NCI-H1105 treated with DMSO at 0.1 percent for 48 hours (cell line): ENCODE measurements at regions not wholly inside any gene's neighbourhood (a gene's known extent, or its start where the extent isn't known, plus 50 kb on each side); places are given as distances from the start of the nearest gene placed in this dataset.

ENCODE experiments used
- DNase-seq: peaks from one replicate; lab custom pipeline; 2025; lab: John Stamatoyannopoulos, UW

DNA sequence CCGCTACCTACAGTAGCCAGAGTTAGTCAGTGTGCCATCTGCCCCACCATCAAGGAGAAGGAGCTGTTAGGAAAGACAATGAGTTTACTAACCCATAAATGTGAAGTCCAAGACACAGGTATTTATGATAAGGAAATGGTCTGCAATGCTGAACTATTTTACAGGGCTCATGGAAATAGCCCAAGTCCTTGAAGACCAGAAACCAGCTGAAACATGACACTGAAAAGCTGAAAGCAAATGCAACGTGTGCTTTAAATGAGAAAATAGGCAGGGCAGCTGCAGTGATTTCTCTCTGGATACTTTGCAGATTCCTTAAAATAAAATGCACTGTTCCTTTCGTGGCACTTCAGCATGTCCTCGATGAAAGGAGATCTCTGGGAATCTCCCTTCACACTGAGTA is 256.4 kb upstream of the TCF4 start:
- no peak for DNase-seq

DNA sequence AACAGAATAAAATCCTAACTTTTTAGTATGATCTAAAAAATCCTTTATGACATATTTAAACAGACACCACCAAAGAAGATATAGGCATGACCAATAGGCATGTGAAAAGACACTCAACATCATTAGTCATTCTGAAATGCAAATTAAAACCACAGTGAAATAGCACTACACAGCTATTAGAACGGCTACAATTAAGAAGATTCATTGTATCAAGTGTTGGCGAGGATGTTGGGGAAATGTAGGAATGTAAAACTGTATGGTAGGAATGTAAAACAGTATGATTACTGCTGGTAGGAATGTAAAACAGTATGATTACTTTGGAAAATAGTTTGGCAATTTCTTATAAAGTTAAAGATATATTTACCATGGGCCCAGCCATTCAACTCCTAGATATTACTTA is 253.3 kb upstream of the TCF4 start:
- DNase-seq, result no peak

DNA sequence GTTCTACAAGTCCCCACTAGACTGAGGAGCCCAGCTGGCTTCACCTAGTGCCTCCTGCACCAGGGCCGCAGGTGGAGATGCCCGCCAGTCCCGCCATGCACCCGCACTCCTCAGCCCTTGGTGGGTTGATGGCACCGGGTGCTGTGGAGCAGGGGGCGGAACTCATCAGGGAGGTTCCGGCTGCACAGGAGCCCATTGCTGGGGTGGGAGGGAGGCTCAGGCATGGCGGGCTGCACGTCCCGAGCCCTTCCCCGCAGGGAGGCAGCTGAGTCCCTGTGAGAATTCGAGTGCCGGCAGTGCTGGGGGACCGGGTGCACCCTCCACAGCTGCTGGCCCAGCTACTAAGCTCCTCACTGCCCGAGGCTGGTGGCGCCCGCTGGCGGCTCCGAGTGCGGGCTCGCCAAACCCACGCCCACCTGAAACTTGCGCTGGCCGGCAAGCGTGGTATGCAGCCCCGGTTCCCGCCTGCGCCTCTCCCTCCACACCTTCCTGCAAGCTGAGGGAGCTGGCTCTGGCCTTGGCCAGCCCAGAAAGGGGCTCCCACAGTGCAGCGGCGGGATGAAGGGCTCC is 252.7 kb upstream of the TCF4 start:
- no peak for DNase-seq

DNA sequence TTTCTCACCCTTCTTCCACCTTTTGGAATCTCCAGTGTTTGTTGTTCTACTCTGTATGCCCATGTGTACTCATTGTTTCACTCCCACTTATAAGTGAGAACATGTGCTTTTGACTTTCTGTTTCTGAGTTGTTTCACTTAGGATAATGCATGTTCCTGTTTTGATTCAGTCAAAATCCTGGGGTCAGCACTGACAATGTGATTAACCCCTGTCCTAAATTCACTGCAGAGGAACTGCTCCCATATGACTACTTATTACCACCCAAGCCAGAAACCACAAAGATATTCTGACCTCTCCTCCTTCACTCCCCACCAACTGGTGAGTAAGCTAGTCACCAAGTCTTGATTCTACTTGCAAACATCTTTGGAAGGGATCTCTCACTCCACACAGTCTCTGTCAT is 251.4 kb upstream of the TCF4 start:
- no peak for DNase-seq

DNA sequence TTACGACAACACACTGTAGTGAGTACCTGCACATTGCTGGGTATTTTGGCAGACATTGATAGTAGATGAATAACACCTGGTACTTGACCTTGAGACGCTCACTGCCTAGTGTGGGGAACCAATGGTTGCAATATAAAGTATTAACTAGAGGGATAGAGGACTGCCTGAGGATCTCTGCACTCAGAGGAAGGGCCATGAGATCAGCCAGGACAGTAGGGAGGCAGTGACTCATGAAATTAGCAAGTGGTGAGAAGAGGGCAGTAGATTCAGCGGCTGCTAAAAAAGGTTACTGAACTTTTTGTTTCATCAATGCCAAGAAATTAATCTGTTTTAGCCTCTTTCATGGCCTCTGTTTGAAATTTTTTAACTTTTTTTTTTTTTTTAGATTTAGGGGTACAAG is 250.8 kb upstream of the TCF4 start:
- no peak for DNase-seq

DNA sequence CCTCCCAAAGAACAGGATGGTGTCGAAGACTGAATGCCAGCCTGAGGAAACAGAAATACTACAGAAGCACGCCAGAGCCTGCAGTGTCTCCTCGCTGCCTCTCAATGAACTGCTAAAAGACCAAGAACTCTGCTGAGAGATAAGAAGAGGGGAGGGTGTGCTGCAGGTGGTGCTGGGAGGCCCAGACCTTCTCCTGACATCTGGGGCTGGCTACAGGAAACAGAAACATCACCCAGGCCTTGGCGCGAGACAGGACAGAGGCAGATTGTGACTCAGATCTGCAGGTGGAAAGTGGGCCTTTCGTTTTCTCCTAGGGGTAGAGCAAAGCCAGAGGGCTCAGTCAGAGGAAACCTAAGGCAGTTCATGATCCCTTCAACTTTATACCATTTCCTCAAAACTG is 250.3 kb upstream of the TCF4 start:
- DNase-seq, result no peak

DNA sequence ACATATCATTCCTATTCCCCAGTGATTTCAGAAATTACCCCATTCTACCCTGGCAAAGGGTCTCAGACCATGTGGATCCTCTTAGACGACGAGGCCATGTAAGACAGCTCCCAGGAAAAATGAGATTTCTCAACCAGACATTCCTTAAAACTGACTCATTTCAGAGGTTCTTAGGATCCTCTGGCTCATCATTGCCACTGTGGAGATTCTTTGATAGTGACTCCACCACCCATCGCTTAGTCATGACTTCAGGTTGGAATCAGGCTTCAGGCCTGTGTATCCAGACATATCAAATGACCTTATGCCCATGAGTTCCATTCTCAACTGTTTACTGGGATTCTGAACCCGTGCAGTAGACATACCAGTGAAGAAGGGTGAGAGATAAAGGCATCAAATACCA is 245.6 kb upstream of the TCF4 start:
- no peak for DNase-seq

DNA sequence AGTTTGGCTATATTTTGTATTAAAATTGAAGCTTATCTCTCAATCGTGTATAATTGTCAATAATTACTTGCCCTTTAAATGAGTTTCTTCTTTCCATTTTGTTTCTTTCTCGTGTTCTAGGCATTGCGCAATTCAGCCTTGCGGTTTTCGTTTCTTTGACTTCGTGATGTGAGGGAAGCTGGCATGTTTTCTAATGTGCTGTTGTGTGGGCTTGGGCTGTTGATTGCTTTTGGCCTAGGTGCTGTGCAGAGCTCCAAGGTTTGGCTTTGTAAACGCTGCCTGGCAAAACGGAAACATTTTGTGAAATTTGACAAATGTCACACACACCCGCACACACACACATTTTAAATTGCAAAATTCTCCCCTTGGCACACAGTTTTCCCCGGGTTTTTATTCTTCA is 242.6 kb upstream of the TCF4 start:
- DNase-seq, result no peak

DNA sequence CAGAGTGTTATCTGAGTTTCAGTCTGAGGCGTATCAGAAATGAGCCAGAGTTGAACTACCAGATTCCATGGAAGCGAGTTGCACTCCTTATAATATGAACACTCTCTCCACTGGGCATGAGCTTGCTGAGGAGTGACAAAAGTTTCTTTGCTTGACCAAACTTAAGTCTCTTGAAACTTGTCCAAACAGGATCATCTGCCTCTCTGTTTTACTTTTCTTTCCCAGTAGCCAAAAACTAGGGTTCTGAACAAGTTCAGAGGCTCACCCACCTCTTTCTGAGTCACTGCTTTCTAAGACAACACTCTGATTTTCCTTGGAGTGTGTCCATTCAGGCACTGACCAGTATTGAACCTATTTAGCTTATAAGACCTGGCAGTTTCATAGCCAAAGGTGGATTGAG is 233.2 kb upstream of the TCF4 start:
- no peak for DNase-seq

DNA sequence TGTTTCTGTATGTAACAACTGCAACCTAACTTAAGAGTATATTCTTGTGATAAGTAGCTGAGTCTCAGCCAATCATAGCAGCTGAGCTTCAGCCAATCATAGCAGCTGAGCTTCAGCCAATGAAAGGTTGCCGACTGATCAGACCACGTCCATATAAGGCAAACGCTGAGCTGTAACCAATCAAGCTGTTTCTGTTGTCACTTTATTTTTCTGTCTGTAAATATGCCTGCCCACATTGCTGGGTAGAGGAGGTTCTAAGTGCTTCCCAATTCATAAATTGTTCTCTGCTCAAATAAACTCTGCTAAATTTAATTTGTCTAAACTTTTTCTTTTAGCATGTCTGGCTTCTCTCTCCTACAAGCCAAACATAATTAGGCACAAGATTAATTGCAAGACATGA is 231.5 kb upstream of the TCF4 start:
- DNase-seq, result no peak

DNA sequence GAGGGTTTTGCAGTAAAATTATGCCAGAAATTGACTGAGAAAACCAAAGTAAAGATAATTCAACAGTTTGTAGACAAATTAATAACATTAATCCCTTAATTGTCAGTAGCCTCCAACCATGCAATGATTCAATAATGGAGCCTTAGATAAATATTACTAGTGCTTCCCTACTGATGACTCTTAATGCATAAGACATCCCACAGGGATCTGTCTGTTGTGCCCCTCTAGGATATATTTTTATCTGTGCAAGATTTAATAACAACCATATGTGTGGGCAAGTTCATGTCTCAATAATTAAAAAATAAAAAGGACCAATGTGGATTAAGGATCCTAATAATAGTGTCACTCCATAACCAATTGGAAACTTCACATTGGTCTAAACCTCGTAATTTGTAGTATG is 230.3 kb upstream of the TCF4 start:
- no peak for DNase-seq

DNA sequence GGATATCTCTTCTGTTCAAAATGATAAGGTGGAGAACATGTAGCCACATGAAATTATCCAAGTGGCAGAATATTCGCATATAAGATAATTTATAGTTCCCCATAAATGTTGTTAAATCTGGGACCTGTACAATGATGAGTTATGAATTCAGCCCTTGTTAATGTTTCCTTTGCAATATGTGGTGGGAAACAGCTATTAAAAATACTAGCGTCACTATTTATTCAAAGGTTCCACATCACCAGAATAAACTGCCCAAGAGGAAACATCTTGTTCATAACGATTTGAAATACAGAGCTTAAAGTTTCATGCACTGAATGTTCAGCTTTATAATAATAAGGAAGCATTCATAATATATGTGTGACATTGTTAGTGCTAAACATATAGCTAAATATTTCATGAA is 223.9 kb upstream of the TCF4 start:
- no peak for DNase-seq

DNA sequence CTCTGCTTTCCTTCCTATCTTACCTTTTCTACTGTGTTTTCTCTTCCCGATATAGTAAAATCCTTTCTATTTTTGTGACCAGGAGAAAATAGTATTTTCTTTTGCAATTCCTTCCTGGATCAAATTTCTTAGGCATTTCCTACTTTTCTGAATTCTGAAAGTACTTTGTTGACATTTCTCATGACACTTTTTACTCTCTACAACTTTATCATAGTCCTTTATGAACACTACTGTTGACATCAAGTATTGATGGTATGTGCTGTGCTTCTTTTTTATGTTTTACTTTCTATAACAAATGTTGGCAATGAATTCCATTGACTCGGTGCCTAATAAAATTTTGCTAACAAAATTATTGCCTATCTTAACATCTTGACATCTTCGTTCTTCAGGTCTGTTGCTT is 217.7 kb upstream of the TCF4 start:
- DNase-seq, result no peak

DNA sequence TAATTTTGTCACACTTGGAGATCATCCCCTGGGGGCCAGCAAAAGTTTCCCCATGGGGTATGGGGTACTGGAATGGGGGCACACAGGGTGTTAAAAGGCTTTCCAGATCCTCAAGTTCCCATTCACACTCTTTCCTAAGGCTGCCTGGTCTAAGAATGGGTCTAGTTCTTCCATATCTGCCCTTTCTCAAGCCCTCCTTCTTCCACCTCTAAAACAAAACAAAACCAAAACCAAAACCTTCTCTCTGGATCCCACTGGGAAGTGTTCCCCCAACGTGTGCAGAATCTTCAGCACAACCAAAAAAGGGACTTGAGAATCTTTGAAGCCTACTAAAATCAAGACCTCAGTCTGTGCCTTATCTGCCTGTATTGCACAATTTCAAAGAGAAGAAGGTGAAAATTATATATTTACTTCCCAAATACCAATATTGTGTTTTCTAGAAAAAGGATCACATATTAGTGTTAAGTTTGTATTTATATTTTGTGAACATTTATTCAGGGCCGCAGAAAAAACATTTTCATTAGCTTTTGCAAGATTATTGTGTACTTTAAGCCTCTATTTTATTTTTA is 207.2 kb upstream of the TCF4 start:
- no peak for DNase-seq

DNA sequence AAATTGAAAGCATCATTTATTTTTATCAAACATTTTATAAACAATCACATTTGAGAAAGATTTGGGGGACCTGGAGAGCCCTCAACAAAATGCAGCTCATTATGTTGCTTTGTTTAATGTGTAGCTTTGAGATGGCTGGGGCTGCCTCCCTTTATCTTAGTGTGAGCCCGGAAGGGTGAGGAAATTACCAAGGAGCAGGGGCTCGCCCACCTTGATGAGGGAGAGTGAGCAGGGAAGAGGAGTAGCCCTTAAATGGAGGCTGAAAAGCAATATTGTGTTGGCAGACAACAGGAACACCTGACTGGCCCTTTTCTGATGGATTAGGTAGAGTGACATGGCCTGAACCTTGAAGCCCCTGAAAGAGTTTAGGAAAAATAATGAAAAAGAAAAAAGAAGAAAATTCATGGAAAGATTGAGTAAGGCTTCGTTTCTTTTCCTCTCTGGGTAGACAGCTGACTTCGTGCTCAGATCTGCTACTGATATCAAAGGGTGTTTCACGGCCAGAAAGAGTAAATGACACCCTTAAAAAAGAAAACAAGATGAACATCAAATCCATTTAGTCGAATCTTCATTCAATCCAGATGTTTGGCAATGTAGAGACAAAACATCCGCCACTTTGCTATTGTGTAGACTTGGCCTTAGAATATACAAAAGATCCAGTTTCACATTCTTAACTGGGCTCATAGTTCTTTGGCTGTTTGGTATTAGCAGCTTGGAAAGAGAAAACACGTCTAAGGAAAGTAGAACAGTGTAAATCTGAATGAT is 206.5 kb upstream of the TCF4 start:
- no peak for DNase-seq

DNA sequence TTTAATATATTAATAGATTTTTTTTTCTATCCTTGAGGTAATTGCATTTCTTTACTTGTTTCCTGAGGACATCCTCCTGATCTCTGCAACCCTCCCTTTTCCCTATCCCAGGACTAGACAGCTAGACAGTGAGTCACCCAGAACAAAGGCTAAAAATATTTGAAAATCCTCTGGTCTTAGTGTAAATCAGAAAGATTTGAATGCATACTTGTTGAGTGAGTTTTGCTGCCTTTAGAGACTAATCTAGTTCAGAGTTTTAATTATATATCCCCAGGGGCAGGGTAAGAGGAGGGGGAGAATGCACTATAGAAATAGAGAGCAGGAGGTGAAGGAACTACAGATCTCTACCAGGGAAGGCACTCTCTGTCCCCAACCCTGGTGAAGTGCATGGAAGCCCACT is 202.3 kb upstream of the TCF4 start:
- DNase-seq, result no peak

DNA sequence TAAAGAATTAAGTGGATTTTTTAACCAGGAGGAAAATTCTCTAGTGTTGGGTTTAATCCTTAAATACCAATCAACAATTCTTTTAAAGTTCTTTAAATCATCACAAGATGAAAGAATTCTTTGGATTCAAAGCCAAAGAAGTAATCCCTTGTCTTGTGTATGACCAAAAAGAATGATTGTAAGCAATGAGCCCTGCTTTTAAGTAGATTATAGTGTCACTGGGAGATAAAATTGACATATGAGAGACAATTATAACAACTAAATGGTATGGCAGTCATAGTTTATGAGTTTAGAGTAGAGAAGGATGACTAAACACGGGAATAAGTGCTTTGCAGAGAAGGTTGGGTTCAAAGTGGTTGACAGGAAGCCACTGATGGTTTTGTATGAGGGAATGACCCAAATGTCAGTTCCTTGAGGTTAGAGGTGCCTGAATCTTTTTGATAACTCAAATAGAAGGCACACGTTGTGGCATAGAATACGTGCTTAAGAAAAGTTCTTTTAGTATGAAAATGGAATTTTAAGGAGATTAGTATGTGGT is 199.6 kb upstream of the TCF4 start:
- no peak for DNase-seq

DNA sequence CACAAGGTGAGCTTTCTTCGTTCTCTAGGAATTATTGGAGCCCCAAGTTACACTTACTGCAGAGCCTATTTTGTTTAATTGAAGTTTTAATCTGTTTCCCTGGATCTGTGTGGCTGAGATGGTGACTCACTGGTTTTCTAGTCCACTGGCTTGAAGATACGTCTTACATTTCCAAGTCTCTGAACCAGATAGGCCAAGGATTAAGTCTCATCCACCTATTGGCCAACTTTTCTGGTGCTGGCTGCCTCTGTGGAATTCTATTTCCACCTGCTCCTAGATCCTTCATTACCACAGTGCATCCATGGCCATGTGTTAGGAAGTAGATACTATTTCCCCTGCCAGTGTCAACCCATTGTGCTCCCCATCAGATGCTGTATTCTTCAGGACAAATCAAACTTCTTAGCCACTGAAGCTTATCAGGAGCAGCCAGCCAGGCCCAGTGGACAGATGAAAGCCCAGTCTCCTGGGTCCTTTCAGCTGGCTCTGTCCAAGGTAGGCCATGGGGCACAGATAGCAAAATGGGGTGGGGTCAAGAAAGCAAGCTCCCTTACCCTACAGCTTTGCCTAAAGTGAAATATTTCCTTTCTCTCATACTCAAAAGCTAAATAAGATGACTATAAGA is 198.8 kb upstream of the TCF4 start:
- DNase-seq, result no peak

DNA sequence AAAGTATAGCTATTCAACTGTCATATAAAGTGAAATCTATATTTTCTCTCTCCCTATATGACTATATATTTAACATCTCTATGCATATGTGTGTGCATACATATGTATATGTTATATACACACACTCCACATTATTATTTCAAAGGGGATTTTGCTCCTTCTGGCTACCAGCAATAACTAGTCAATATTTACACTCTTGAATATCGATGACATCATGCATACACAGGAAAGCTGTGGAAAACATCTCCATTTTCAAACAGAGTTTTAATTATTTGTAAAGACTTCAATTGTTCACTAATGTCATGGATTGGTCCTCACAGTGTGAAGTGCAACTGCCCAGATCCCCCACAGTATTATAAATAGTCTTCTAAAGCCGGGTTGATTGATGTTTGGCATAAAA is 195.9 kb upstream of the TCF4 start:
- no peak for DNase-seq

DNA sequence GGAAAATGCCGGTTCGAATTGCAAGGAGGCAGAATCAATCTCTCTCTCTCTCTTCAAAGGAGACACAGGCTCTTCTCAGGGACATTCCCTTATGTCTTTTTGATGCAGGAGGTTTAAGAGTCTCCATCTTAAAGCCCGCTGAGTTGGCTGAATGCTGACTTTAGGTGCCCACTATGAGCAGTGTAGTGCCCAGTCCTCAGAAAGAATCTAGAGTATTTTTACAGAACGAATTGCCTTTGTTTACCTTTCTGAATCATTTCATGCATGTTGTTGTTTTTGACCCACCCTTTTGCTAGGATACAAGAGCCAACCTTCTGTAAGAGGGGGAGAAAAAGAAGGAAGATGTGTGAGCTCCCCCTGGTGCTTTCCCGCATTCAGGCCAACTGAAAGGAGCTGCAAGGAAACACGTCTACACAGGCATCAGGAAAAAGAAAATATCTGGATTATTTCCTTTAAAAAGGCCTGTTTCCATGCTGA is 193.5 kb upstream of the TCF4 start:
- DNase-seq, result peak; percentile 46

DNA sequence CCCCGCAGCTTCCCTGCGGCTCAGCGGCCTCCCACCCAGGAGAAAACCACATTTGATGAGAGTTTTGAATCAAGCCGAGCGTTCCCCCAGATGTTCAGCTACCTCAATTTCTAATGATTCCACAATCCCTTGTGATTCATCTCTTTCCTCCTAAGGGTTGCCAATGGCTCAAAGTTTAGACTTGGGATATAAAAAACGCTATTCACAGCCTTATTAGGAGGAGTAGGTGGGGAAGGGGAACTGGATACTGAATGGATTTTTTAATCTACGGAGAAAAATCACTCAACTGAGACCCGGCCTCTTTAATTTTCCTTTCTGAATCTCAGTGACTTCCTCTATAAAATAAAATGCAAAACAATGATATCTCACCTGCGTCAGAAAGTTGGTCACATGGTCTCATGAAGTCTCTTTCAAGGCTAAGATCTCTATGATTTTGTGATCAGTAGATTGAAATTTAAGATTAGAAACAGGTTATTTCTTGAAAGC is 192.6 kb upstream of the TCF4 start:
- no peak for DNase-seq

DNA sequence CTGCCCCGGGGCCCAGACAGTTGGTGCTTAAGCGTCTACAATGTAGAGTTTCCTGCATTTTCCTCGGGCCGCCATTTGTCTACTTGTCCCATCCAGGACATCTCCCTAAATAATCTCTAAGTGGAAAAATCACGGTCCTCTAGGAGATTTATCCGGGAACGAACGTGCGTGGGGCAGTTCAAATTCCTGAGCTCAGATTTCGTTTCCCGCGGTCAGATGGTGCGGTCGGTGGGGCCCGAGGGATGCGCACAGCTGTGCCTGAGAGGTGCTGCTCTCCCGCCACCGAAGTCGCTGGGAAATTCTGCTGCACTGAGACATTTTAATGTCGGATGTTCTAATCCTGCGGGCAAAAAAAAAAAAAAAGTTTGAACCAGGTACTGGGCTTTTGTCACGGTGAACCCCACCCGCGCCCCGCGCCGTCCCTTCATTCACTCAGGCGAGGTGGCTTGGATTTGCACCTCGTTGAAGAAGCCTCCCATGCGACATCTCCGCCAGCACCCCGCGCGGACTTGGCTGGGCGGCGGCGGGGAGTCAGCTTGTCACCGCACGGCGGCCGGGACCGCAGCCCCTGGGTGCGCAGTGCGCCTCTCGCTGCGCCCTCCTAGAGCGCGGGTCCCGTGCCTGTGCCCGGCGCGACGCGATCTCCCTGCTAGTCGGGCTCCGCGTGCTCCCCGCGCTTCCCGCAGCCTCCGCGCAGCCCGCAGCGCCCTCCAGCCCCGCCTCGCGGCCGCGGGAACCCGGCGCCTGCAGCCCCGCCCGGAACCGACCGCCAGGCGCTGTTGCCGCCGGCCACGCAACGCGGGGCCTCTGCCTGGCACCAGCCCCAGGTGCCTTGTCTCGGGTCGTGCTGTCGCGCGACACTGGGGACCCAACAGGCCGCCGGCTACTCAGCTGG is 191.9 kb upstream of the TCF4 start:
- DNase-seq, result peak; percentile 12
